HG03045 (cell line): ENCODE measurements at regions not wholly inside any gene's neighbourhood (a gene's known extent, or its start where the extent isn't known, plus 50 kb on each side); places are given as distances from the start of the nearest gene placed in this dataset.

Source experiments
- ATAC-seq: cut with Tn5 transposase; IDR thresholded peaks from one replicate; pipeline ENCODE4 v1.9.1; 2021; ENCODE audit warnings: mild to moderate bottlenecking, moderate library complexity; ENCODE audit not compliant: unreplicated experiment

DNA sequence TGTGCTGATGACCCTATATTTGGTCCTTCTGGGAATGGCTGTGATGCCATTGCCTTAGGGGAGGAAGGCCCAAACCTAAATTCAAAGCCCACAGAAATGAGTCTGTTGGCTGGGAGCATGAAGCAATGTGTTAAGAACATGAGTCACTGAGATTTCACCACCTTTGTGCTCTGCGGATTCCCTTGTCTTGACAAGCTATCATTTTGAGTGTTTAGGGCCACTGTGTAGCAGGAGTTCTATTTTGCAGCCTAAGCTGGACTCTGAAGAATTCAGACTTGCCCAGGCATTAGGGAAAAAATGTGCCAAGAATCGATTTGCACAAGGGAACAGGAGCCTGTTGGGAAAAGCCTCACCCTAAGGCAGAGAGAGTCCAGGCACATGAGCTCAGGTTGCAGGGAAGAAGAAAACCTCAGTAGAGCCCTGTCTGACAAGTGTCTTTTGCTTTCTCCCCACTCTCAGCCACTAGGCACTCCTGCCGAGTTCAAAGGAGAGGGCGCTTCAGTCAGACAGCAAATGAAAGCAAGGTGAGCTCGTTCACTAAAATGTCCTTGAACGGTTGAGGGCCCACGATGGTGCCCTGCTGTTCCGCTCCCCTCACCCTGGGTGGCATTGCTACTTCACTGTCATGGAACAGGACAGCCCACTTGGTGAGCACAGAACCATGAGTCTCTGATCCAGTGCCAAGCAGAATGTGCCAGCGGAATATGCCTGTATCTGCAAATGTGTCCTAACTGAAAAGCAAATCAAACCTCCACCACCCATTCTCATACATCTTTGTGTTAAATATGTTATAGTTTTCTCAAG, 93.6 kb downstream of the PRLHR start:
- ATAC-seq, result no peak

DNA sequence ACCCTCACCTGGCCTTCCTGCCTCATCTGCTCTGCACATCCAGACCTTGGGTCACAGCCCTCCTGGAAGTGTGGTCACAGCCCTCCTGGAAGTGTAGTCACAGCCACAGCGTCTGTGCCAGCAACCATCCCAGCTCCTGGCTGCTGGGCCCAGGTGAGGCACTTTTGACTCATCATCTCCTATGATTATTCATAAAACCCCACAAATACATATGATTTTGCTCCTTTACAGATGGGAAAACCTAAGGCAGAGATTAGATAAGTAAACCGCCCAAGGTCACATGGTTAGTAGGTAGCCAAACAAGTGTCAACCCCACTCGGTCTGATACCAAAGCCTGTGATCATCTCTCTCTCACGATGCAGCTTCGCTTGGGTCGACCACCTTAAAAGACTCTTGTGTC, 94.3 kb downstream of the PRLHR start:
- ATAC-seq, result no peak

DNA sequence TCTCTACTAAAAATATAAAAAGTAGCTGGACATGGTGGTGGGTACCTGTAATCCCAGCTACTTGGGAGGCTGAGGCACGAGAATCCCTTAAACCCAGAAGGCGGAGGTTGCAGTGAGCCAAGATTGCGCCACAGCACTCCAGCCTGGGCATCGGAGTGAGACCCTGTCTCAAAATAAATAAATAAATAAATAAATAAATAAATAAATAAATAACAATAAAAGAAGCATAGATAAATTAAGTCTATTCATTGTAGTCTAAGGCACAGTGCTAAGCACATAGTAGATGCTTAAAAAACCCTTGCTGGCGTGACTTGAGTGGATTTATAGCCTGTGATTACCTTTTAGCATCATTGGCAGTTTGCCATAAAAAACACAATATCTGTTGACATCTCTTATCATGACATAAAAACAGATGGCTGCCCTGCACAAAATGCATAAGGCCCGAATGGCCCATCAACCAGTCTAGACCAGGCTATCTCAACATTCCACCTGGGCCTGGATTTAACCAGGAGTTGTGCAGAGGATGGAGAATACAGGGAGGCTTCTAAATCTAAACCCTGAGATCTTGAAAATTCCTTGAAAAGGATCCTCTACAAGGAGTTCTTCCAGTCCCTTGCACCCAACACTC, 94.9 kb downstream of the PRLHR start:
- ATAC-seq, result no peak

DNA sequence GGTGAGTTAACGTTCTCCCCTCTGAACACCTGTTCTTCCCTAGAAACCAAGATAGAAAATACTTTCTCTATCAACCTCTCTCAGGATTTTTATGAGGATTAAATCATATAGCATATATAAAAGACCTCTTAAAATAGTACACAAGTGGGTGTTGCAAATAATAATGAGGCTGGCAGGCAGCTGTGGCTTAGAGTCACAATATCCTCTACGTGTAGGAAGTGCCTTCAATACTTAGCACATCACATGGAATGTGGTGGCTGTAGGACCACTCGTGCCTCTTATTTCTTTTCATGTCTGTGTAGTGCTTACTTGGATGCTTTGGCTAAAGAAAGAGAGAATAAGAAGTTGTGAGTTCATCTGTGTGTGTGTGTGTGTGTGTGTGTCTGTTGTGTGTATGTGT, 96.3 kb downstream of the PRLHR start:
- no peak for ATAC-seq

DNA sequence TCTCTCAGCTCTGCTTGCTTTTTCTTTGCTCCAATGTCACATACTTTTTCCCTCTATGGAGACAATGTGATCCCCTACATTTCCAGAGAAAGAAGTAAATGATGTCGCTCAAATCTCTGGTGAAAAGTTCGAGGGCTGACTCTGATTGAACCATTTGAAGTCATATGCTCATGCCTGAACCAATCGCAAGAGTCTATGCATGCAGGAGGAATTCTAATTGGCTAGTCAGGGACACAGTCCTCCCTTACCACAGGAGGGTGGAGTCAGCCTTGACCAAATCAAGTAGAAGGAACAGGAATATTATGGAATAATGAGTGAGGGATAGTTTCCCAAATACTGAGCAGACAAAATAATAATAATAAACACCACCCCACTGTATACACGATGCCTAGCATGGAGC, 96.8 kb downstream of the PRLHR start:
- ATAC-seq, result no peak

DNA sequence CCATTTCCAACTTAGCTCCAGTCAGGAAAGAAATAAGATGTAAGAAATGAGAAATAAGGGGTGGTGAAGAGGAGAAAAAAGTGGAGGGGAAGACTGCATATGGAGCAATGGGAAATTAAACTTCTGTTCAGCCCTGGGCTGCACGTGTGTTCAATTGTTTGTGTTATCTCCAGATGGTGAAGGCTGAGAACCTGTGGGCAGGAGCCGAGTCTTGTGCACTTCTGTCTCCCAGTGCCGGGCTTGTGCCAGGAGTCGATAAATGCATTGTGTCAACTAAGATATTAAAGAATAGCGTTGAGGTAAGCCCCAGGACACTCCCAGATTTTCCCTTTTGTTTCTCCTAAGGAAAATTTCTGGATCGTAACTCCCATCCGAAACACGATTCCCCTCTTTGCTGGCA, 98.2 kb downstream of the PRLHR start:
- ATAC-seq, result no peak

DNA sequence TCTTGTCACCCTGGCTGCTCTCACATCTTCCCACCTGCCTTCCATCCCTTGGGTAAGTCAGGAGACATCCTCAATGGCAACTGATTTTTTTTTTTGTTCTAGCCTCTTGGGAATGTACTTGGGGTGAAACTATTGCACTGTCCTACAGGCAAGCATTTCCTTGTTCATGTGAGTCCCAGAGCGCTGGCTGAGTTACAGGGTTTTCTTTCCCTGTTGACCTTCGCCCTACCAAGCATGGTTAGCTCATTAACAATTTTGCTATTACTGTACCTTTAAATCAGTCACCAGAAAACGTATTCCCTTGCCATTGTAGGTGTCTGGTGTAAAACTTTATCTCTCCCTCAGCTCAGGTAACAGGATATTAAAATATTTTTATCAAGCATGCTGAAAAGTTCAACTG, 98.9 kb downstream of the PRLHR start:
- ATAC-seq, result no peak

DNA sequence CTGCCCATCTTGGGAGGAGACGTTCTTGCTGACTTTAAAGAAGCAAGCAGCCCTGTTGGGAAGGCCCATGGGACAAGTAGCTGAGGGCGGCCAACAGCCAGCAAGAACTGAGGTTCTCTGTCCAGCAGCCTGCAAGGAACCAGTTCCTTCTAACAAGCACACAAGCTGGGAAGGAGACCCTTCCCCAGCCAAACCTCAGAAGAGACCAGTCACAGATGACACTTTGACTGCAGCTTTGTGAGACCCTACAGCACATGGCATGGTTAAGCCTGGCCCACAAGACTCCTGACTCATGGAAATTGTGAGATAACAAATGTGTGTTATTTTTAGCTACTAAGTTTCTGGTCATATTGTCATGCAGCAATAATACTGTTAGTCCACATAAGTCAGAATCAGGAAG, 99.9 kb downstream of the PRLHR start:
- no peak for ATAC-seq

DNA sequence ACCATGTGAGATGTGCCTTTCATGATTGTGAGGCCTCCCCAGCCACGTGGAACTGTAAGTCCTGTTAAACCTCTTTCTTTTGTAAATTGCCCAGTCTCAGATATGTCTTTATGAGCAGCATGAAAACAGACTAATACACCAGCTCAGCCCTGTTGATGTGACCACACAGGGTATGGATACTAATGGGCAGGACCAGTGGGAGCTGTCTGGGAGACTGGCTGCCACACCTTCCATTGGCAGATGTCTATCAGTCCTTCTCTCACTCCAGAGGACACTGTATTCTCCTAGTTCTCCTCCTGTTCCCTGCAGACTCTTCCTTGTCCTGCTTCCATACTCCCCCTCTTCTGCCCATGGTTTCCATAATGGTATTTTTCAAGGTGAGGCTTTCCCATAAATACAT, 104.4 kb downstream of the PRLHR start:
- ATAC-seq, result no peak

DNA sequence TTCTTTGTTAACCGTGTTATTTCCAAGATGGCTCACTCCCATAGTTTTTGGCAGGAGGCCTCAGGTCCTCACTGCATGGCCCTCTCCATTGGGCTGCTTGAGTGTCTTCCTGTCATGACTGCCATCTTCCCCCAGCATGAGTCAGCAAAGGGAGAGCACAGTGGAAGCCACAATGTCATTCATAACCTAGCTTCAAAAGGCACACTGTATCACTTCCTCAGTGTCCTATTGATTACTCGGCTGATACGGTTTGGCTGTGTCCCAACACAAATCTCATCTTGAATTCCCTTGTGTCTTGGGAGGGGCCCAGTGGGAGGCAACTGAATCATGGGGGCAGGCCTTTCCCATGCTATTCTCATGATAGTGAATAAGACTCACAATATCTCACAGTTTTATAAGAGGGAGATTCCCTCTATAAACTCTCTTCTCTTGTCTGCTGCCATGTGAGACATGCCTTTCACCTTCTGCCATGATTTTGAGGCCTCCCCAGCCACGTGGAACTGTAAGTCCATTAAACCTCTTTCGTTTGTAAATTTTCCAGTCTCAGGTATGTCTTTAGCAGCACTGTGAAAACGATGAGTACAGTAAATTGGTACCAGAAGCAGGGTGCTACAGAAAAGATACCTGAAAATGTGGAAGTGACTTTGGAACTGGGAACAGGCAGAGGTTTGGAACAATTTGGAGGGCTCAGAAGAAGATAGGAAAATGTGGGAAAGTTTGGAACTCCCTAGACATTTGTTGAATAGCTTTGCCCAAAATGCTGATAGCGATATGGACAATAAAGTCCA, 106.5 kb downstream of the PRLHR start:
- no peak for ATAC-seq

DNA sequence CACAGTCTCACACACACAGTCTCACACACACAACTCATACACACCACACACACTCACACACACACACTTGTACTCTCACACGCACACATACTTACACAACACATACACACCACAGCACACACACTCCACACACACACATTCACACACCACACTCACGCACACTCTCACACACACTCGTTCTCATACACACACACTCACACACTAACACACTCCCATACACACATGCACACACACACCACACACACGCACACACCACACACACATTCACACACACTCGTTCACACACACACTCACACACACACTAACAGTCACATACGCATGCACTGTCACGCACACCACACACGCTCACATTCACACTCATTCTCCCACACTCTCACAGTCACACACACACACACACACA, 109.8 kb downstream of the PRLHR start:
- no peak for ATAC-seq

DNA sequence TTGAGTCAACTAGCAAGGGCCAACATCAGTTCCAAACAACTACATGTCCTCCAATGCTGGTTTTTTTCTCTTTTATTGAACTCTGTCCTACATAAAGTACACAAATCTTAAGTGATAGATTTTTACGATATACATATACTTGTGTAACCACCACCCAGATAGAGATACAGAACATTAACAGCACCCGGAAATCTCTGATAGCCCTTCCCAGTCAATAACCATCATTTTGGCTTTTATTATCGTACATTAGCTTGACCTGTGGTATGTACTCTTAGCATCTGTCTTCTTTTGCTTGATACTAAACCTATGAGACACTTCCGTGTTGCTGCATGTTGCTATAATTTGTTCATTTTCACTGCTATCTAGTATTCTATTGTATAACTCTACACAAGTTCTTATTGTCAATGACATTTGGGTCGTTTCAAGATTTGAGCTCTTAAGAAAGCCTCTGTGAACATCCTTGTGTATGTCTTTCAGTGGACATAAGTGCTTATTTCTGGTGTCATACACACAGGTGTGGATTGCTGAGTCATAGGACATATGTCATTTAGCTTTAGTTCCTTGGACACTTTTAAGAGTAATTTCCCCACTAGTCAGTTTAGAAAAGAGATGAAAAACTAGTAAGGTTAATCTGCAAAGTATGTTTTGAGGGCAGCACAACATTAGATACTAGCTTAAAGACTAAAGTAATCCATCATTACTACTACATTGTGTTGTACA, 111.1 kb downstream of the PRLHR start:
- ATAC-seq, result no peak

DNA sequence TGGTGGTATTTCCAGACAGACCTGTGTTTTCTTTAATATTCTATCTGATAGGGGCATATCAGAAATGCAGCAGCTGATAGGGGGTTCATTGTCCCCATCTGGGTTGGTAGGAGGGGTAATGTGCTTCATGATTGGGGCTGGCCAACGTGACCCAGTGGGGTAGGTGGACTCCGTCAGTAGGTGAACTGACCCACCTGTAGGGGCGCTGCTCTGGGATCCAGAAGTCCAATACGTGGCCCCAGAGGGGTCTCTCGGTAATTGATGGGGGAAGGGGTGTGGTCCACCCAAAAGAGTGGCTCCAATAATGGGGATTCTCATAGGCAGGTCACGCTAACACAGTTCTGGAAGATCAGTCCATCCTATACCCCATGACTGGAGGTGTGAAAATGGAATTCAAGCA, 112.0 kb downstream of the PRLHR start:
- no peak for ATAC-seq

DNA sequence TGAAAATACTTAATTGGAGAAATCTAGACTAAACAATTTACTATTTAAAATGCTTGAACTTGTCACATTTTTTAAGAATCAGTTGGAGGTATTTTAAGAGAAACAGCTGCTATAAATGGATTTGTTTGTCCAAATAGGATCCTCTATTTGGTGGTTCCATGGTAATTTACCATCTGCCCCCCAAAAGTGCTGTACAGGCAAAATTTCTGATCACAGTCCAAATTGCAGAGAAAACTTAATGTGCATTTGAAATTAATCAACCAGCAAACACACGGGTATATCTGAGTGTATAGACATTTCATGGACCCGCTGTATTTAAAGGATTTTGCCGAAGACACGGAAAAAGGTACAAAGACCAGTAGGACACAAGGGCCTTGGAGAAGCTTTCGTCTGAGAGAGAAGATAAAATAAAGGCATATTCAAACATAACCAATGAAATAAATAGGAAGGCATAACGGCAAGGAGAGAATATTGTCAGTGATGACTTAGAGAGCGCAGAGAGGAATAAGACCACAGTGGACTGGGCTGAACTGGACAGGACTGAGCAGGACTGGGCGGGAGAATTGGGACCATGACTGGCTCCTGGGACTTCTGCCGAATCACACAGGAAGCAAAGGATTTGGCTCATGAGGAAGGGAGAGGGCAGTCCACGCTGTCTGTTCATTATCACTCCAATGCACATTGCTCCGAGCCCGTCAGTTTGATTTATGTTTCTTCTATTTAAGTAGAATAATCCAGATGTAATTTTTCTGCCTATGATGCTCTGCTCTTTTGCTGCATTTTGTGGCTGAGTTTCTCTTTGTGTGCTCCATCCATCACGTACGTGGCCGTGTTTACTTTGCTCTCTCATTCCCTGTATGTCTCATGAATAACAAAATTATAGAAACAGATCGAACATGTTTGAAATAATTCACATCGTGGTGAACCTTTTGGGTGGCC, 112.8 kb downstream of the PRLHR start:
- no peak for ATAC-seq

DNA sequence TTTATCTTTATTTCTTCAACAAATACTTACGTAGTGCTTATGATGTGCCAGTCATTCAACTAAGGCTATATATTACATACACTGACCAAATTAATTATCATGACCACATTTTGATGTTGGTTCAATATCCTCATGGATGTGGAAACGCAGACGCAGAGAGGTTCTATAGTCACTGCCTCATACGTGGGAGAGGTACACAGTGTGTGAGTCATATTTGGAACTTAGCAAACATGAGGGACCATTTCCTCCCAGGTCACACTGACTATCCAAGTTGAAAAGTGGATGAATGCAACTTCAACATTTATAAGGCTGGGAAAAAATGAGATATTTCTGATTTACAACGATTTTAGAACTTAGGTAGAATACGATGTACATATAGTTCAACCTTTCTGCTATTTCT, 113.6 kb downstream of the PRLHR start:
- ATAC-seq, result no peak

DNA sequence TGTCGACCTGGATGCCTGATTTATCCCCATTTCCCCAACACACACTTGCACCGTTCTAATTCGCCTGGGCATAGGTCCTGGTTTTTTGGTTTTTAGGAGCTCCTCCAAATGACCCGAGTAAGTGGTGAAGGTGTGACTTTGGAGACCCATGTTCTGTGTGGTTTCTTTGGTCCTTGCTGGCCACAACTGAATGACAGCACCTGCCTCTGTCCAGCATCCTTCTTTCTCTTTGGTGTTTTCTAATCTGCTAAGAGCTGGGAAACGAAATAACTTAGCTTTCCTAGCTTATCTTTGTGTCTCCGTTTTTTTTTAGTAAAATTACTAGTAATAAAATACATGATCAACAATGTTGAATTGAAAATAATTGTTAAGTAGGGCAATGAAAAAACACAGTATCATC, 120.2 kb downstream of the PRLHR start:
- ATAC-seq, result no peak

DNA sequence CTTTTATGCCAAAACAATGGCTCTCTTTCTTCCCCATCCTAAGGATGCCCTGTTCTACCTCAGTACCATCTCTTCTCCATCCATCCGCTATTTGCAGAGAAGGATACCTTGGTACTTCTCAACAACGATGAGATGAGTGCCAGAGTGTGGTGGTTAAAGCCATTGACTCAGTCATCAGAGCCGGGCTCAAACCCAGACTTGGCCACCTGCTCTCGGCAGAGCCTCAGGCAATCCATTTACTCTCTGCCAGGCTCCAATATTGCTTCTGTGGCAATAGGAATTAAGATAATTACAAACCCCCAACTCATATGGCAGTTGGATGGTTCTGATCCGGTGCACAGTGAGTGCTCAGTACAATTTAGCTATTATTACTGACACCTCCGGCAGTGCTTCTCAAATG, 121.3 kb downstream of the PRLHR start:
- no peak for ATAC-seq

DNA sequence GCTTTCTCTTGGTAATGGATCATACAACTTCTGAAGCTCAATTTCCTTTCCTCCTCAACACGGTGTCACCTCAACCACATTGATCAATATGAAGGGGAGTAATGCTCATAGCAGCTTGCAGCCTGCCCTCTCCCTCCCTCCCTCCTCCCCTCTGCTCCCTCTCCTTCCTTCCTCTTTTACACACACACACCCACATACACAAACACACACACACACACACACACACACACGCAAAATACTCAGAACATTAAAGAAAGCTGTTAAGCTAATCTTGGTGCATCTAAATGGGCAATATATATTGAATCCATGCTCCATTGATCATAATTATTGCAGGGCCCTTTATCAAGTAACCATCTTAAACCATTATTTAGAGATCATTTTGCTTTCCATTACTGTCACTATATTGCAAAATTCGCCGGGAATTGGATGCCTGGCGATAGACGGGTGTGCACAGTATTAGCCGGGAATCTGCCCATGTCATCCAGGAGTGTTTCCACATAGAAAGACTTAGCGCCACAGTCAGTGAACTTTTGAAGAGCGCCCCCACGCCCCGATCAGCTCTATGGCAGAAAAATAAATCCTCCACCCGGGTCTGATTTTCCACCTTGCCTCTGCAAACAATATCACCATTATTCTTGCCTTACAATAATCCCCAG, 122.0 kb downstream of the PRLHR start:
- ATAC-seq, result no peak

DNA sequence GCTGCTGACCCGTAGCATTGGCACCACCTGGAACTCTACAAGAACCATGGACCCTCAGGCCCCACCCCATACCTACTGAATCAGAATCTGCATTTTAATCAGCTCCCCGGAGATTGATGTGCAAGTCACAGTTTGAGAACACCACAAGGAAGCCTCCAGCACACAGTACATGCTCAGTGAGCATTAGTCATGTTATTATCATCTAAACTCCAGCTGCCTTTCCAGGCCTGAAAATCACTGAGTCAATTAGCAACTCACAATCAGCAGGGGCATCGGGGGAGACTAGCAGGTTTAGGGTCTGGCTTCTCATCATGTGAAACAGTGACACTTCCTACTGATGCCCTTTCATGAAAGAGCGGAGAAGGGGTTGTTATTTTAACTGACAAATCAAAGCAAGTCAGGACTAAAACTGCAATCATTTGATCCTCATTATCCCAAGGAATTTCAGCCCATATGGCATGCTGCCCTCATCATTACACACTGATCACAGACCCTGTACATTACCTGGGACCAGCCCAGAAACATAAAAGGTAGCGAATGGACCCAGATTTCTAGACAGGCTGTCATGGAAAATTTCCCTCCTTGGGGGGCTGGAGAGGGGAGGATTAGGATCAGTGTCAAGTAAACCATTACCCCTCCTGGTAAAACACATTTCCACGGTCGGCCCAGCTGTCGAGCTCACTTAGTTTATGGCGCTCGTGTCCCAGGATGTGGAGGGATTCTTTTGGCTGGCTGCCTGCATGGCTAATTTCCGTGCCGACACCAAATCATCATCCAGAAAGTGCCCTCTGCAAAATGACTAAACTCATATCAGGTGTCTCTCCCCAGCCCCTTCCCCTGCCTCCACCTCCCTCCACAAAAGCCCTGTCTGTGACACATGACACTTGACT, 122.8 kb downstream of the PRLHR start:
- no peak for ATAC-seq
